ENCODE measurements at regions not wholly inside any gene's neighbourhood (a gene's known extent, or its start where the extent isn't known, plus 50 kb on each side); places are given as distances from the start of the nearest gene placed in this dataset.

DNA sequence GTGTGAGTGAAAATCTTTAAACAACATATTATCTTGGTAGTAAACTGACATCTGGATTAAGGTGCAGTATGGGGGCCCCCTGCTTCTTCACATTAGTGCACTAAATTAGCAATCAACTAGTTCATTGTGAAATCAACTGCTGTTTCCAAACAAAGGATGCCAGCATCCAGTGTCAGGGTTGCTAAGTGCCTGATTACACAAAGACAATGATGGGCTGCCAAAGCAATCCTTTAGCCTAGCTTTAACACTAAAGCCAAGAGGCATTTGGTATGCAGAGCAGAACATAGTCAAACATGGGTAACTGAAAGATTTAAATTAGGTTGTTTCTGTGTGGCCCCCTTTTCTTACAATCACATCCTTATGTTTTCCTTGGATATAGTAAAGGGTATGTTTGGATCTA is 543.1 kb upstream of the SLITRK5 start (continued):
- TF ChIP-seq, protein P1, sequence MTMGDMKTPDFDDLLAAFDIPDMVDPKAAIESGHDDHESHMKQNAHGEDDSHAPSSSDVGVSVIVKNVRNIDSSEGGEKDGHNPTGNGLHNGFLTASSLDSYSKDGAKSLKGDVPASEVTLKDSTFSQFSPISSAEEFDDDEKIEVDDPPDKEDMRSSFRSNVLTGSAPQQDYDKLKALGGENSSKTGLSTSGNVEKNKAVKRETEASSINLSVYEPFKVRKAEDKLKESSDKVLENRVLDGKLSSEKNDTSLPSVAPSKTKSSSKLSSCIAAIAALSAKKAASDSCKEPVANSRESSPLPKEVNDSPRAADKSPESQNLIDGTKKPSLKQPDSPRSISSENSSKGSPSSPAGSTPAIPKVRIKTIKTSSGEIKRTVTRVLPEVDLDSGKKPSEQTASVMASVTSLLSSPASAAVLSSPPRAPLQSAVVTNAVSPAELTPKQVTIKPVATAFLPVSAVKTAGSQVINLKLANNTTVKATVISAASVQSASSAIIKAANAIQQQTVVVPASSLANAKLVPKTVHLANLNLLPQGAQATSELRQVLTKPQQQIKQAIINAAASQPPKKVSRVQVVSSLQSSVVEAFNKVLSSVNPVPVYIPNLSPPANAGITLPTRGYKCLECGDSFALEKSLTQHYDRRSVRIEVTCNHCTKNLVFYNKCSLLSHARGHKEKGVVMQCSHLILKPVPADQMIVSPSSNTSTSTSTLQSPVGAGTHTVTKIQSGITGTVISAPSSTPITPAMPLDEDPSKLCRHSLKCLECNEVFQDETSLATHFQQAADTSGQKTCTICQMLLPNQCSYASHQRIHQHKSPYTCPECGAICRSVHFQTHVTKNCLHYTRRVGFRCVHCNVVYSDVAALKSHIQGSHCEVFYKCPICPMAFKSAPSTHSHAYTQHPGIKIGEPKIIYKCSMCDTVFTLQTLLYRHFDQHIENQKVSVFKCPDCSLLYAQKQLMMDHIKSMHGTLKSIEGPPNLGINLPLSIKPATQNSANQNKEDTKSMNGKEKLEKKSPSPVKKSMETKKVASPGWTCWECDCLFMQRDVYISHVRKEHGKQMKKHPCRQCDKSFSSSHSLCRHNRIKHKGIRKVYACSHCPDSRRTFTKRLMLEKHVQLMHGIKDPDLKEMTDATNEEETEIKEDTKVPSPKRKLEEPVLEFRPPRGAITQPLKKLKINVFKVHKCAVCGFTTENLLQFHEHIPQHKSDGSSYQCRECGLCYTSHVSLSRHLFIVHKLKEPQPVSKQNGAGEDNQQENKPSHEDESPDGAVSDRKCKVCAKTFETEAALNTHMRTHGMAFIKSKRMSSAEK (CRISPR knock-in tag; IDR thresholded peaks at IDR 0.05; ENCODE audit: borderline replicate concordance) = no peak
- no peak for TF ChIP-seq ZBTB21 (CRISPR knock-in tag; IDR thresholded peaks at IDR 0.05; ENCODE audit: borderline replicate concordance)
- TF ChIP-seq GTF2I (CRISPR knock-in tag; conservative IDR thresholded peaks at IDR 0.05) = no peak
- TF ChIP-seq ZNF671 (CRISPR knock-in tag; IDR thresholded peaks at IDR 0.05) = no peak
- TF ChIP-seq, protein P2, sequence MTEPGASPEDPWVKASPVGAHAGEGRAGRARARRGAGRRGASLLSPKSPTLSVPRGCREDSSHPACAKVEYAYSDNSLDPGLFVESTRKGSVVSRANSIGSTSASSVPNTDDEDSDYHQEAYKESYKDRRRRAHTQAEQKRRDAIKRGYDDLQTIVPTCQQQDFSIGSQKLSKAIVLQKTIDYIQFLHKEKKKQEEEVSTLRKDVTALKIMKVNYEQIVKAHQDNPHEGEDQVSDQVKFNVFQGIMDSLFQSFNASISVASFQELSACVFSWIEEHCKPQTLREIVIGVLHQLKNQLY (CRISPR knock-in tag; IDR thresholded peaks at IDR 0.05) = no peak
- TF ChIP-seq TEAD1 (CRISPR knock-in tag; IDR thresholded peaks at IDR 0.05) = peak; percentile 74
- TF ChIP-seq ZNF512 (CRISPR knock-in tag; IDR thresholded peaks at IDR 0.05; ENCODE audit: borderline replicate concordance) = no peak
- no peak for TF ChIP-seq EMX1 (CRISPR knock-in tag; IDR thresholded peaks at IDR 0.05)
- no peak for TF ChIP-seq TEAD4 (CRISPR knock-in tag; IDR thresholded peaks at IDR 0.05)
- TF ChIP-seq SP1 (CRISPR knock-in tag; conservative IDR thresholded peaks at IDR 0.05) = 0 out of 2 replicates have a peak, but pooled peaks have one; percentile 35
- no peak for TF ChIP-seq SMAD3 (CRISPR knock-in tag; IDR thresholded peaks at IDR 0.05; ENCODE audit: borderline replicate concordance)

- DNase-seq (ENCODE audit: low spot score) = no peak
- H3K27ac Mint-ChIP-seq = no peak overlapping the region
- H3K4me3 Mint-ChIP-seq = no peak overlapping the region
- no peak for ATAC-seq
- peaks cover 24% of the 10 kb centered on the region for H3K4me1 Mint-ChIP-seq
- no peaks in the 10 kb centered on the region for H3K9me3 Mint-ChIP-seq
- peaks cover 18% of the 10 kb centered on the region for H3K27me3 Mint-ChIP-seq (ENCODE audit: low read depth)
- POLR2A ChIA-PET = no interaction called here
- no peaks in the 10 kb centered on the region for H3K36me3 Mint-ChIP-seq
- CTCF ChIA-PET = no interaction called here
- TF ChIP-seq CTCF (IDR thresholded peaks at IDR 0.05) = no peak
- no peak for TF ChIP-seq PRRX2 (CRISPR knock-in tag; IDR thresholded peaks at IDR 0.05)
- TF ChIP-seq JUN (CRISPR knock-in tag; IDR thresholded peaks at IDR 0.05) = no peak
- no peak for TF ChIP-seq GABPB1 (CRISPR knock-in tag; IDR thresholded peaks at IDR 0.05)
- no peak for TF ChIP-seq ZMAT4 (CRISPR knock-in tag; IDR thresholded peaks at IDR 0.05)
- TF ChIP-seq SMAD4 (CRISPR knock-in tag; IDR thresholded peaks at IDR 0.05) = no peak
- TF ChIP-seq ZNF232 (CRISPR knock-in tag; IDR thresholded peaks at IDR 0.05) = no peak
- no peak for TF ChIP-seq ZNF671 (CRISPR knock-in tag; IDR thresholded peaks at IDR 0.05)
- no peak for TF ChIP-seq PRDM15 (CRISPR knock-in tag; IDR thresholded peaks at IDR 0.05)
- no peak for TF ChIP-seq HMGA2 (CRISPR knock-in tag; IDR thresholded peaks at IDR 0.05)
- no peak for TF ChIP-seq ZNF138 (CRISPR knock-in tag; conservative IDR thresholded peaks at IDR 0.05)
- no peak for TF ChIP-seq ZNF121 (CRISPR knock-in tag; IDR thresholded peaks at IDR 0.05)
Measured at GRCh38 chr13:87128491-87128890, 542.7 kb upstream of the SLITRK5 start.

Data from WTC11 (cell line).